ENCODE measurements at regions not wholly inside any gene's neighbourhood (a gene's known extent, or its start where the extent isn't known, plus 50 kb on each side); places are given as distances from the start of the nearest gene placed in this dataset.

GRCh38 chr9:80871596-80871995, 817.8 kb downstream of the TLE1 start:
- TF ChIP-seq, protein P1, sequence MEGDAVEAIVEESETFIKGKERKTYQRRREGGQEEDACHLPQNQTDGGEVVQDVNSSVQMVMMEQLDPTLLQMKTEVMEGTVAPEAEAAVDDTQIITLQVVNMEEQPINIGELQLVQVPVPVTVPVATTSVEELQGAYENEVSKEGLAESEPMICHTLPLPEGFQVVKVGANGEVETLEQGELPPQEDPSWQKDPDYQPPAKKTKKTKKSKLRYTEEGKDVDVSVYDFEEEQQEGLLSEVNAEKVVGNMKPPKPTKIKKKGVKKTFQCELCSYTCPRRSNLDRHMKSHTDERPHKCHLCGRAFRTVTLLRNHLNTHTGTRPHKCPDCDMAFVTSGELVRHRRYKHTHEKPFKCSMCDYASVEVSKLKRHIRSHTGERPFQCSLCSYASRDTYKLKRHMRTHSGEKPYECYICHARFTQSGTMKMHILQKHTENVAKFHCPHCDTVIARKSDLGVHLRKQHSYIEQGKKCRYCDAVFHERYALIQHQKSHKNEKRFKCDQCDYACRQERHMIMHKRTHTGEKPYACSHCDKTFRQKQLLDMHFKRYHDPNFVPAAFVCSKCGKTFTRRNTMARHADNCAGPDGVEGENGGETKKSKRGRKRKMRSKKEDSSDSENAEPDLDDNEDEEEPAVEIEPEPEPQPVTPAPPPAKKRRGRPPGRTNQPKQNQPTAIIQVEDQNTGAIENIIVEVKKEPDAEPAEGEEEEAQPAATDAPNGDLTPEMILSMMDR (IDR thresholded peaks at IDR 0.05) = no peak
- TF ChIP-seq POLR2A (IDR thresholded peaks at IDR 0.05) = no peak

All from adrenal gland (tissue), 5 donors.